A549 (cell line): ENCODE measurements at regions not wholly inside any gene's neighbourhood (a gene's known extent, or its start where the extent isn't known, plus 50 kb on each side); places are given as distances from the start of the nearest gene placed in this dataset.
"Not testable (repeated sequence)": the region's sequence is repeated elsewhere in the genome, so short reads cannot be mapped to it uniquely, and the experiment has no call there.

Experiments used
- ATAC-seq, 2 experiments: fragments of 200-7000 bp in 1 of 2; fragments of >200 bp in 1 of 2; cut with Nextera tagmentation in 1 of 2; cut with Tn5 transposase in 1 of 2; 3 replicates each; pipeline versions ENCODE4 v1.8.0 to v1.9.1; 2018 to 2020; ENCODE audit warnings: mild to moderate bottlenecking in 1 of 2, moderate library complexity in 1 of 2
- CTCF ChIA-PET: fragments of 300-600 bp; sonication (Branson Sonifier 250); formaldehyde crosslinking; extraction: SDS; loops from one replicate; lab custom pipeline; 2021; ENCODE audit warnings: antibody characterized with exemption, inconsistent platforms; lab: Yijun Ruan, JAX
- POLR2A ChIA-PET: fragments of 350-600 bp; formaldehyde crosslinking; extraction: SDS; loops from one replicate; lab custom pipeline; 2021; ENCODE audit warnings: antibody characterized with exemption, inconsistent platforms; lab: Yijun Ruan, JAX
- DNase-seq, 2 experiments: peaks; one replicate each; pipeline versions ENCODE4 v3.0.0 to v3.0.0-alpha.2; 2011 to 2016; ENCODE audit warnings: low read depth in 1 of 2, low spot score in 1 of 2
- FAIRE-seq: peaks from 2 replicates; lab custom pipeline; 2011; peaks lifted over from hg19 to GRCh38; lab: Jason Lieb, UNC
- H3K27ac ChIP-seq, 2 experiments: fragments of >200 bp; sonication (Bioruptor Twin); formaldehyde crosslinking; 3 replicates each; pipeline ENCODE4 v1.5.1; 2016 to 2017
- H3K4me1 ChIP-seq: fragments of >200 bp; sonication (Bioruptor Twin); formaldehyde crosslinking; 3 replicates; pipeline ENCODE4 v1.6.1; 2016
- H3K4me2 ChIP-seq: fragments of >200 bp; sonication (Bioruptor Twin); formaldehyde crosslinking; 3 replicates; pipeline ENCODE4 v1.6.1; 2016
- H3K4me3 ChIP-seq: fragments of >200 bp; sonication (Bioruptor Twin); formaldehyde crosslinking; 3 replicates; pipeline ENCODE4 v1.5.1; 2016
- H3K9me3 ChIP-seq: fragments of >200 bp; sonication (Bioruptor Twin); formaldehyde crosslinking; 3 replicates; pipeline ENCODE4 v1.6.1; 2016
- CHD2 ChIP-seq: fragments of 150-350 bp; IDR thresholded peaks from 2 replicates; pipeline ENCODE4 v1.6.1; 2014; ENCODE audit warnings: low read length; ENCODE audit not compliant: partially characterized antibody
- CTCF ChIP-seq: fragments of >200 bp; sonication (Bioruptor Twin); formaldehyde crosslinking; IDR thresholded peaks from 3 replicates; pipeline ENCODE4 v1.5.1; 2016
- EHF ChIP-seq: fragments of 250-450 bp; sonication (Bioruptor Pico); IDR thresholded peaks from 2 replicates; pipeline ENCODE4 v1.5.0; 2020; ENCODE audit warnings: mild to moderate bottlenecking
- ELK1 ChIP-seq: fragments of 150-350 bp; IDR thresholded peaks from 2 replicates; pipeline ENCODE4 v1.6.1; 2014; ENCODE audit warnings: low read depth, mild to moderate bottlenecking, low read length
- FOSB ChIP-seq: fragments of 250-450 bp; sonication (Bioruptor Pico); IDR thresholded peaks from 2 replicates; pipeline ENCODE4 v1.5.0; 2020; ENCODE audit warnings: mild to moderate bottlenecking, moderate library complexity
- FOXS1 ChIP-seq: fragments of 250-450 bp; sonication (Bioruptor Pico); IDR thresholded peaks from 2 replicates; pipeline ENCODE4 v1.5.0; 2020; ENCODE audit warnings: mild to moderate bottlenecking, moderate library complexity
- GATA3 ChIP-seq: IDR thresholded peaks from 2 replicates; pipeline ENCODE4 v1.6.1; 2012; ENCODE audit warnings: borderline replicate concordance
- HDAC2 ChIP-seq: fragments of 200-600 bp; sonication (generic); IDR thresholded peaks from 2 replicates; pipeline ENCODE4 v1.6.1; 2016
- HES2 ChIP-seq: fragments of >200 bp; sonication (Bioruptor Twin); formaldehyde crosslinking; IDR thresholded peaks from 2 replicates; pipeline ENCODE4 v1.6.1; 2016
- HEYL ChIP-seq: fragments of 250-450 bp; sonication (Bioruptor Pico); IDR thresholded peaks from 2 replicates; pipeline ENCODE4 v1.8.0; 2021; ENCODE audit warnings: mild to moderate bottlenecking, moderate library complexity
- HOXB13 ChIP-seq: fragments of 250-450 bp; sonication (Bioruptor Pico); IDR thresholded peaks from 2 replicates; pipeline ENCODE4 v1.5.0; 2020; ENCODE audit warnings: low read depth, mild to moderate bottlenecking, moderate library complexity
- HOXB5 ChIP-seq: fragments of 250-450 bp; sonication (Bioruptor Pico); IDR thresholded peaks from 2 replicates; pipeline ENCODE4 v1.5.0; 2020; ENCODE audit warnings: mild to moderate bottlenecking, moderate library complexity
- JUNB ChIP-seq: fragments of >200 bp; sonication (Bioruptor Twin); formaldehyde crosslinking; IDR thresholded peaks from 2 replicates; pipeline ENCODE4 v1.6.1; 2016
- MAFK ChIP-seq: fragments of 450-650 bp; IDR thresholded peaks from 2 replicates; pipeline ENCODE4 v1.6.1; 2014; ENCODE audit not compliant: partially characterized antibody
- MYC ChIP-seq: IDR thresholded peaks from 2 replicates; pipeline ENCODE4 v1.6.1; 2012; ENCODE audit warnings: mild to moderate bottlenecking, inconsistent platforms, low read length, improper control_type of control experiment, borderline replicate concordance
- NR3C1 ChIP-seq: fragments of >200 bp; sonication (Bioruptor Twin); formaldehyde crosslinking; IDR thresholded peaks from 3 replicates; pipeline ENCODE4 v1.6.1; 2017
- POLR2A ChIP-seq: IDR thresholded peaks from 2 replicates; pipeline ENCODE4 v1.6.1; 2012; ENCODE audit warnings: mild to moderate bottlenecking, low read length
- POLR2AphosphoS2 ChIP-seq: conservative IDR thresholded peaks from 2 replicates; pipeline ENCODE4 v1.6.1; 2012; ENCODE audit warnings: low read length, improper control_type of control experiment, inconsistent platforms
- RARB ChIP-seq: fragments of 250-450 bp; sonication (Bioruptor Pico); IDR thresholded peaks from 2 replicates; pipeline ENCODE4 v1.8.0; 2021; ENCODE audit warnings: mild to moderate bottlenecking, moderate library complexity
- RFX5 ChIP-seq: fragments of 450-650 bp; IDR thresholded peaks from 2 replicates; pipeline ENCODE4 v1.7.1; 2014; ENCODE audit warnings: antibody characterized with exemption, mild to moderate bottlenecking, moderate library complexity
- ZC3H11A ChIP-seq: fragments of 450-650 bp; IDR thresholded peaks from 2 replicates; pipeline ENCODE4 v1.6.1; 2014; ENCODE audit warnings: antibody characterized with exemption, mild to moderate bottlenecking
- ZSCAN20 ChIP-seq: fragments of 250-450 bp; sonication (Bioruptor Pico); IDR thresholded peaks from 2 replicates; pipeline ENCODE4 v1.8.0; 2022; ENCODE audit warnings: mild to moderate bottlenecking, moderate library complexity
- WGBS: methylation state at CpG from one replicate; pipeline ENCODE4 v1.1.6; 2017; ENCODE audit errors: missing lambda C conversion rate; 5-methylcytosine and 5-hydroxymethylcytosine counted together

- 68% methylated on average over 3 of the region's 3 CpGs for WGBS
Observed at GRCh38 chr15:44879066-44879465, 77.4 kb upstream of the TERB2 start.

GRCh38 chr15:44882499-44882968 is 74.0 kb upstream of the TERB2 start:
- CTCF ChIA-PET, result no interaction called here
- H3K9me3 ChIP-seq, result no peaks in the 10 kb centered on the region
- ATAC-seq, result no peak
- FAIRE-seq, result no peak
- no peak overlapping the region for H3K4me2 ChIP-seq
- no peak for DNase-seq
- no peaks in the 10 kb centered on the region for H3K4me1 ChIP-seq
- no peak overlapping the region for H3K4me3 ChIP-seq
- TF ChIP-seq RARB (CRISPR knock-in tag) (no peak), FOXS1 (CRISPR knock-in tag) (no peak), EHF (CRISPR knock-in tag) (no peak), HOXB5 (CRISPR knock-in tag) (no peak), ZC3H11A (no peak), NR3C1 (no peak), POLR2A (no peak), ELK1 (no peak), CTCF (no peak), CHD2 (no peak), HES2 (no peak)
- POLR2A ChIA-PET, result no interaction called here
- 21% methylated on average over 5 of the region's 5 CpGs for WGBS
- H3K27ac ChIP-seq, result no peak overlapping the region

More at GRCh38 chr15:44879066-44879465, 77.4 kb upstream of the TERB2 start:
- ATAC-seq (no peak), FAIRE-seq (no peak), DNase-seq (no peak)
- no peak for TF ChIP-seq GATA3
- TF ChIP-seq HDAC2, result no peak
- TF ChIP-seq POLR2AphosphoS2, result no peak
- no peak for TF ChIP-seq HOXB5 (CRISPR knock-in tag)
- no peak for TF ChIP-seq HEYL (CRISPR knock-in tag)
- no peak for TF ChIP-seq RFX5
- no peak for TF ChIP-seq ZSCAN20 (CRISPR knock-in tag)
- TF ChIP-seq MAFK, result no peak
- no peak for TF ChIP-seq FOSB
- no peak for TF ChIP-seq MYC
- no peak for TF ChIP-seq JUNB
- no peak for TF ChIP-seq EHF (CRISPR knock-in tag)
- H3K4me1 ChIP-seq, result no peaks in the 10 kb centered on the region
- no peaks in the 10 kb centered on the region for H3K9me3 ChIP-seq
- ChIA-PET CTCF (interaction anchor here (1.6 kb wide), 1 partner anchor 25 kb away, joined by 4 read pairs; no protein-coding TSS in a partner anchor), POLR2A (no interaction called here)
- H3K27ac ChIP-seq, result no peak overlapping the region
- H3K4me3 ChIP-seq, result no peak overlapping the region
- no peak overlapping the region for H3K4me2 ChIP-seq

GRCh38 chr15:44883199-44883877 is 73.1 kb upstream of the TERB2 start:
- CTCF ChIA-PET, result no interaction called here
- no peaks in the 10 kb centered on the region for H3K4me1 ChIP-seq
- 87% methylated on average over 5 of the region's 5 CpGs for WGBS
- POLR2A ChIA-PET, result no interaction called here
- no peaks in the 10 kb centered on the region for H3K9me3 ChIP-seq
- no peak overlapping the region for H3K27ac ChIP-seq
- FAIRE-seq (no peak), ATAC-seq (no peak), DNase-seq (no peak)
- no peak overlapping the region for H3K4me3 ChIP-seq
- H3K4me2 ChIP-seq, result no peak overlapping the region
- TF ChIP-seq HOXB13, result no peak

GRCh38 chr15:44898890-44899651 is 57.4 kb upstream of the TERB2 start:
- H3K4me1 ChIP-seq, POLR2A ChIA-PET, H3K9me3 ChIP-seq, H3K27ac ChIP-seq, FAIRE-seq, H3K4me2 ChIP-seq, H3K4me3 ChIP-seq: not testable (repeated sequence)
- peak in 1 of 2 experiments; percentile 39; a peak in 1 of 6 replicates for ATAC-seq
- CTCF ChIA-PET, result interaction anchor here (0.9 kb wide), 1 partner anchor 8 kb away, joined by 3 read pairs; no protein-coding TSS in a partner anchor
- 70% methylated on average over 4 of the region's 4 CpGs for WGBS
- peak in 1 of 2 experiments; percentile 1 for DNase-seq

- POLR2A ChIA-PET, ATAC-seq, DNase-seq, FAIRE-seq, CTCF ChIA-PET, H3K4me1 ChIP-seq, H3K27ac ChIP-seq, H3K4me2 ChIP-seq, H3K4me3 ChIP-seq, H3K9me3 ChIP-seq: not testable (repeated sequence)
- WGBS, result 60% methylated on average over 2 of the region's 2 CpGs
Observed at GRCh38 chr15:44899775-44900174, 56.7 kb upstream of the TERB2 start.

- 19% methylated on average over 2 of the region's 2 CpGs for WGBS
- POLR2A ChIA-PET, H3K9me3 ChIP-seq, H3K4me3 ChIP-seq, H3K4me1 ChIP-seq, CTCF ChIA-PET, DNase-seq, ATAC-seq, FAIRE-seq, H3K27ac ChIP-seq, H3K4me2 ChIP-seq: not testable (repeated sequence)
Observed at GRCh38 chr15:44900796-44901195, 55.7 kb upstream of the TERB2 start.
